Breast epithelium (tissue), 3 donors: ENCODE measurements at regions not wholly inside any gene's neighbourhood (a gene's known extent, or its start where the extent isn't known, plus 50 kb on each side); places are given as distances from the start of the nearest gene placed in this dataset.

Source experiments
- POLR2A ChIP-seq: fragments of 450-650 bp; IDR thresholded peaks from one replicate; pipeline ENCODE4 v1.6.1; 2016; ENCODE audit warnings: antibody characterized with exemption, mild to moderate bottlenecking, moderate library complexity
- POLR2AphosphoS5 ChIP-seq, 3 donors: sonication (generic); formaldehyde crosslinking; IDR thresholded peaks; one replicate each; pipeline ENCODE4 v1.6.1; 2017; ENCODE audit warnings: antibody characterized with exemption in 3 of 3
- TF ChIP-seq, protein P1 (sequence below), 3 donors: fragments of 450-650 bp; IDR thresholded peaks; one replicate each; pipeline ENCODE4 v1.5.1; 2016 to 2017; ENCODE audit warnings: antibody characterized with exemption in 3 of 3, mild to moderate bottlenecking in 3 of 3, moderate library complexity in 3 of 3

DNA sequence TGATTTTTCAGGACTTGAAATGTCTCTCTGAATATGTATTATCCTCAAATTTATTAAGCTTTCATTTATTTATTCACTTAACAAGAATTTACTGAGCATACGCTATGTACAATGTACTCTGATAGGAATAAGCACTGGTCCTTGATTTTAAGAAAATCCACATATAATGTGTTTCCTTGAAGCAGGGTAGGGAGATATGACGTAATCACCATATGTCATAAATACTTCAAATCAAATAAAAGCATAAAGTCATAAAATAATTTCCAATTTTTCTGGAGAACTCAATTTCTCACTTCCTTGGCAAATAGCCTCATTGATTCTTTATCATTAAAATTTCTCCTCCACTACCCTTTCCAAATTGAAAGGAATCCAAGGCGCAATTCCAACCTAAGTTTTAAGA is 177.8 kb upstream of the GAP43 start:
- TF ChIP-seq, protein P1, sequence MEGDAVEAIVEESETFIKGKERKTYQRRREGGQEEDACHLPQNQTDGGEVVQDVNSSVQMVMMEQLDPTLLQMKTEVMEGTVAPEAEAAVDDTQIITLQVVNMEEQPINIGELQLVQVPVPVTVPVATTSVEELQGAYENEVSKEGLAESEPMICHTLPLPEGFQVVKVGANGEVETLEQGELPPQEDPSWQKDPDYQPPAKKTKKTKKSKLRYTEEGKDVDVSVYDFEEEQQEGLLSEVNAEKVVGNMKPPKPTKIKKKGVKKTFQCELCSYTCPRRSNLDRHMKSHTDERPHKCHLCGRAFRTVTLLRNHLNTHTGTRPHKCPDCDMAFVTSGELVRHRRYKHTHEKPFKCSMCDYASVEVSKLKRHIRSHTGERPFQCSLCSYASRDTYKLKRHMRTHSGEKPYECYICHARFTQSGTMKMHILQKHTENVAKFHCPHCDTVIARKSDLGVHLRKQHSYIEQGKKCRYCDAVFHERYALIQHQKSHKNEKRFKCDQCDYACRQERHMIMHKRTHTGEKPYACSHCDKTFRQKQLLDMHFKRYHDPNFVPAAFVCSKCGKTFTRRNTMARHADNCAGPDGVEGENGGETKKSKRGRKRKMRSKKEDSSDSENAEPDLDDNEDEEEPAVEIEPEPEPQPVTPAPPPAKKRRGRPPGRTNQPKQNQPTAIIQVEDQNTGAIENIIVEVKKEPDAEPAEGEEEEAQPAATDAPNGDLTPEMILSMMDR (IDR thresholded peaks at IDR 0.05) = no peak
- TF ChIP-seq POLR2AphosphoS5 (IDR thresholded peaks at IDR 0.05) (no peak), POLR2A (no peak)
